H1 (cell line): ENCODE measurements at regions not wholly inside any gene's neighbourhood (a gene's known extent, or its start where the extent isn't known, plus 50 kb on each side); places are given as distances from the start of the nearest gene placed in this dataset.

Source experiments
- CTCF ChIA-PET: fragments of 300-600 bp; sonication (Branson Sonifier 250); formaldehyde crosslinking; loops from one replicate; lab custom pipeline; 2021; ENCODE audit not compliant: partially characterized antibody; lab: Charles Lee
- POLR2A ChIA-PET: fragments of 300-600 bp; sonication (Branson Sonifier 250); formaldehyde crosslinking; loops from one replicate; lab custom pipeline; 2021; ENCODE audit warnings: inconsistent platforms; ENCODE audit not compliant: partially characterized antibody; lab: Charles Lee
- DNase-seq, 2 experiments: peaks; one replicate each; pipeline versions ENCODE4 v3.0.0 to v3.0.0-alpha.2; 2010 to 2022; ENCODE audit warnings: low spot score in 2 of 2, low read depth in 1 of 2, mixed read lengths in 1 of 2
- FAIRE-seq: peaks from 2 replicates; lab custom pipeline; 2011; peaks lifted over from hg19 to GRCh38; lab: Jason Lieb, UNC
- H2AFZ ChIP-seq: 2 replicates; pipeline ENCODE4 v1.8.1; 2012; ENCODE audit warnings: low read length, inconsistent platforms
- H2AK5ac ChIP-seq: 2 replicates; pipeline ENCODE4 v1.6.1; 2013; ENCODE audit warnings: low read depth, low read length
- H2BK120ac ChIP-seq: replicated peaks from 2 replicates; pipeline ENCODE3; 2013; ENCODE audit warnings: low read depth, low read length, inconsistent platforms
- H2BK12ac ChIP-seq: 2 replicates; pipeline ENCODE4 v1.6.1; 2013; ENCODE audit warnings: low read depth, low read length
- H2BK15ac ChIP-seq: 2 replicates; pipeline ENCODE4 v1.6.1; 2013; ENCODE audit warnings: low read length
- H2BK20ac ChIP-seq: 2 replicates; pipeline ENCODE4 v1.6.1; 2013; ENCODE audit warnings: low read length
- H2BK5ac ChIP-seq: 2 replicates; pipeline ENCODE4 v1.6.1; 2013; ENCODE audit warnings: low read depth, low read length
- H3K14ac ChIP-seq: 2 replicates; pipeline ENCODE4 v1.6.1; 2013; ENCODE audit warnings: inconsistent platforms; ENCODE audit not compliant: insufficient read length
- H3K18ac ChIP-seq: 2 replicates; pipeline ENCODE4 v1.6.1; 2013; ENCODE audit warnings: low read length; ENCODE audit errors: extremely low read depth
- H3K23ac ChIP-seq: 2 replicates; pipeline ENCODE4 v1.6.1; 2013; ENCODE audit warnings: inconsistent platforms; ENCODE audit not compliant: insufficient read length
- H3K23me2 ChIP-seq: 2 replicates; pipeline ENCODE4 v1.6.1; 2013; ENCODE audit warnings: low read depth, low read length
- H3K27ac ChIP-seq: 2 replicates; pipeline ENCODE4 v1.6.1; 2011; ENCODE audit warnings: low read depth, low read length, inconsistent platforms
- H3K27me3 ChIP-seq, 4 experiments: replicated peaks in 1 of 4; 1 replicate in 1 of 4; 2 replicates in 3 of 4; pipeline versions ENCODE4 v1.6.1 to v1.8.1; 2011 to 2013; ENCODE audit warnings: low read length in 3 of 4, mild to moderate bottlenecking in 3 of 4, inconsistent platforms in 2 of 4, mixed read lengths in 2 of 4, moderate library complexity in 1 of 4; ENCODE audit not compliant: control insufficient read depth in 3 of 4, insufficient read depth in 3 of 4; ENCODE audit errors: extremely low read depth in 1 of 4
- H3K36me3 ChIP-seq, 4 experiments: 2 replicates each; pipeline versions ENCODE4 v1.6.1 to v1.8.1; 2011 to 2013; ENCODE audit warnings: mild to moderate bottlenecking in 4 of 4, low read length in 3 of 4, moderate library complexity in 2 of 4, control low read depth in 1 of 4, inconsistent platforms in 1 of 4; ENCODE audit not compliant: insufficient read depth in 4 of 4, control insufficient read depth in 2 of 4
- H3K4ac ChIP-seq: replicated peaks from 2 replicates; pipeline ENCODE3; 2013; ENCODE audit warnings: low read length, low read depth, mixed read lengths, inconsistent platforms; ENCODE audit not compliant: insufficient read length
- H3K4me1 ChIP-seq, 4 experiments: replicated peaks in 1 of 4; 1 replicate in 1 of 4; 2 replicates in 3 of 4; pipeline versions ENCODE4 v1.6.1 to v1.8.1; 2011 to 2013; ENCODE audit warnings: low read length in 3 of 4, inconsistent platforms in 2 of 4, mixed read lengths in 1 of 4; ENCODE audit not compliant: insufficient read depth in 4 of 4, control insufficient read depth in 3 of 4
- H3K4me2 ChIP-seq, 2 experiments: 2 replicates each; pipeline versions ENCODE4 v1.6.1 to v1.8.1; 2011 to 2013; ENCODE audit warnings: low read depth in 2 of 2, low read length in 2 of 2, control low read depth in 1 of 2, inconsistent platforms in 1 of 2, mild to moderate bottlenecking in 1 of 2; ENCODE audit not compliant: insufficient read depth in 1 of 2
- H3K4me3 ChIP-seq, 4 experiments: fragments of 200-600, 300-600 bp in 1 of 4; sonication (generic), shearing (Covaris generic), sonication (Bioruptor Twin) in 1 of 4; 2 replicates each; pipeline versions ENCODE4 v1.5.1 to v1.8.1; 2011 to 2016; ENCODE audit warnings: low read length in 4 of 4, low read depth in 3 of 4, control low read depth in 2 of 4, inconsistent platforms in 2 of 4, mild to moderate bottlenecking in 2 of 4, mixed read lengths in 1 of 4, moderate library complexity in 1 of 4; ENCODE audit not compliant: insufficient read depth in 2 of 4; ENCODE audit errors: extremely low read depth in 1 of 4
- H3K56ac ChIP-seq: replicated peaks from 2 replicates; pipeline ENCODE3; 2013; ENCODE audit warnings: low read depth, mild to moderate bottlenecking, mixed read lengths, low read length, inconsistent platforms; ENCODE audit not compliant: insufficient read length
- H3K79me1 ChIP-seq: 2 replicates; pipeline ENCODE4 v1.6.1; 2013; ENCODE audit warnings: low read depth, low read length, control low read depth
- H3K79me2 ChIP-seq, 2 experiments: 2 replicates each; pipeline versions ENCODE4 v1.6.1 to v1.8.1; 2012 to 2013; ENCODE audit warnings: low read length in 2 of 2, mild to moderate bottlenecking in 2 of 2, inconsistent platforms in 1 of 2; ENCODE audit not compliant: insufficient read depth in 2 of 2, control insufficient read depth in 1 of 2
- H3K9ac ChIP-seq, 4 experiments: replicated peaks in 1 of 4; 1 replicate in 1 of 4; 2 replicates in 3 of 4; pipeline versions ENCODE4 v1.6.1 to v1.8.1; 2011 to 2013; ENCODE audit warnings: low read depth in 3 of 4, low read length in 3 of 4, control low read depth in 2 of 4, mild to moderate bottlenecking in 2 of 4, moderate library complexity in 2 of 4, inconsistent platforms in 1 of 4; ENCODE audit errors: extremely low read depth in 1 of 4
- H3K9me3 ChIP-seq, 2 experiments: 2 replicates each; pipeline versions ENCODE4 v1.6.1 to v1.8.1; 2012 to 2013; ENCODE audit warnings: mild to moderate bottlenecking in 2 of 2, moderate library complexity in 2 of 2, control low read depth in 1 of 2, inconsistent platforms in 1 of 2, low read depth in 1 of 2, low read length in 1 of 2, mixed read lengths in 1 of 2; ENCODE audit not compliant: insufficient read depth in 2 of 2
- H4K20me1 ChIP-seq, 2 experiments: replicated peaks in 1 of 2; 2 replicates each; pipeline versions ENCODE3 to v1.8.1; 2011 to 2013; ENCODE audit warnings: inconsistent platforms in 2 of 2, low read length in 2 of 2, mild to moderate bottlenecking in 1 of 2; ENCODE audit not compliant: insufficient read depth in 2 of 2, control insufficient read depth in 1 of 2
- H4K5ac ChIP-seq: 2 replicates; pipeline ENCODE4 v1.6.1; 2013; ENCODE audit warnings: low read length, low read depth, mixed read lengths, inconsistent platforms; ENCODE audit not compliant: insufficient read length
- H4K8ac ChIP-seq: 2 replicates; pipeline ENCODE4 v1.8.0; 2013; ENCODE audit warnings: mild to moderate bottlenecking, moderate library complexity, low read length, inconsistent platforms; ENCODE audit not compliant: insufficient read depth; ENCODE audit errors: extremely low read depth
- H4K91ac ChIP-seq: replicated peaks from 2 replicates; pipeline ENCODE3; 2013; ENCODE audit warnings: low read length, mixed read lengths, inconsistent platforms; ENCODE audit not compliant: insufficient read length
- ATF2 ChIP-seq: IDR thresholded peaks from 2 replicates; pipeline ENCODE4 v1.6.1; 2012; ENCODE audit warnings: low read length, inconsistent platforms
- ATF3 ChIP-seq: IDR thresholded peaks from 2 replicates; pipeline ENCODE4 v1.6.1; 2011; ENCODE audit warnings: low read depth, mild to moderate bottlenecking, low read length; ENCODE audit not compliant: insufficient read depth
- BCL11A ChIP-seq, 2 experiments: IDR thresholded peaks; one replicate each; pipeline ENCODE4 v1.6.1; 2011; ENCODE audit warnings: low read depth in 2 of 2, low read length in 2 of 2, mild to moderate bottlenecking in 2 of 2
- CBX5 ChIP-seq: fragments of 300-800, 300-1000 bp; sonication (generic); IDR thresholded peaks from 2 replicates; pipeline ENCODE4 v1.7.1; 2016; ENCODE audit warnings: antibody characterized with exemption, low read length, low read depth
- CEBPB ChIP-seq: IDR thresholded peaks from 2 replicates; pipeline ENCODE4 v1.6.1; 2012; ENCODE audit warnings: low read depth, low read length
- CTBP2 ChIP-seq: IDR thresholded peaks from 2 replicates; pipeline ENCODE4 v1.7.0; 2011; ENCODE audit warnings: borderline replicate concordance, mild to moderate bottlenecking, moderate library complexity, mixed read lengths, low read length; ENCODE audit not compliant: insufficient read depth, insufficient read length
- GABPA ChIP-seq: IDR thresholded peaks from 2 replicates; pipeline ENCODE4 v1.6.1; 2011; ENCODE audit warnings: mild to moderate bottlenecking, low read length, moderate library complexity, borderline replicate concordance; ENCODE audit not compliant: insufficient read depth
- GTF2F1 ChIP-seq: IDR thresholded peaks from 2 replicates; pipeline ENCODE4 v1.6.1; 2012; ENCODE audit warnings: low read depth, low read length, improper control_type of control experiment, borderline replicate concordance
- MAX ChIP-seq: IDR thresholded peaks from 2 replicates; pipeline ENCODE4 v1.6.1; 2012; ENCODE audit warnings: inconsistent platforms
- PHF8 ChIP-seq: fragments of 200-600 bp; sonication (generic); conservative IDR thresholded peaks from 2 replicates; pipeline ENCODE4 v1.7.1; 2012; ENCODE audit warnings: low read depth, mild to moderate bottlenecking, inconsistent platforms, low read length, moderate library complexity
- SIN3A ChIP-seq, 2 experiments: IDR thresholded peaks in 1 of 2; conservative IDR thresholded peaks in 1 of 2; 2 replicates each; pipeline ENCODE4 v1.6.1; 2011 to 2012; ENCODE audit warnings: low read length in 2 of 2, improper control_type of control experiment in 1 of 2, low read depth in 1 of 2, mild to moderate bottlenecking in 1 of 2
- TEAD4 ChIP-seq: IDR thresholded peaks from 2 replicates; pipeline ENCODE4 v1.6.1; 2012; ENCODE audit warnings: low read depth, low read length, inconsistent platforms, mixed read lengths
- WGBS, 2 experiments: shearing (Covaris generic) in 1 of 2; methylation state at CpG; one replicate each; pipeline versions ENCODE4 v1.1.6 to v1.1.7; 2013 to 2015; ENCODE audit warnings: low lambda C conversion rate in 2 of 2, mixed read lengths in 2 of 2, inconsistent platforms in 1 of 2, low coverage in 1 of 2, missing lambda C conversion rate in 1 of 2; ENCODE audit not compliant: insufficient replicate concordance in 2 of 2, insufficient coverage in 1 of 2, insufficient read length in 1 of 2; ENCODE audit errors: extremely low coverage in 1 of 2, missing lambda C conversion rate in 1 of 2; 5-methylcytosine and 5-hydroxymethylcytosine counted together

GRCh38 chr14:98489115-98489514, 782.9 kb downstream of the BCL11B start:
- Histone ChIP-seq H4K91ac (no peak overlapping the region), H3K18ac (no peak overlapping the region), H3K14ac (no peak overlapping the region), H3K79me1 (no peaks in the 10 kb centered on the region), H2BK12ac (no peak overlapping the region), H3K9ac (no peak overlapping the region), H3K9me3 (peaks cover 0 to 4% of the 10 kb centered on the region in 2 experiments; a peak in 1 of 4 replicates), H2BK20ac (no peak overlapping the region), H4K8ac (no peak overlapping the region), H2BK15ac (no peak overlapping the region), H3K4me2 (no peak overlapping the region), H2AK5ac (no peak overlapping the region), H2BK120ac (no peak overlapping the region), H3K4me1 (no peaks in the 10 kb centered on the region), H3K23ac (no peak overlapping the region), H3K56ac (no peak overlapping the region), H3K27ac (no peak overlapping the region), H3K4me3 (no peak overlapping the region), H3K36me3 (no peaks in the 10 kb centered on the region), H2BK5ac (no peak overlapping the region), H4K5ac (no peak overlapping the region), H2AFZ (no peak overlapping the region), H3K23me2 (no peaks in the 10 kb centered on the region), H4K20me1 (no peaks in the 10 kb centered on the region), H3K79me2 (no peaks in the 10 kb centered on the region), H3K27me3 (no peaks in the 10 kb centered on the region), H3K4ac (no peak overlapping the region)
- POLR2A ChIA-PET, result no interaction called here
- WGBS, 2 experiments, result 94% methylated on average over 4 of the region's 4 CpGs; no CpG with 5 or more reads in 1 of the 2 experiments
- DNase-seq (no peak), FAIRE-seq (no peak)
- CTCF ChIA-PET, result no interaction called here
- TF ChIP-seq PHF8 (no peak), CTBP2 (no peak), CBX5 (no peak), GTF2F1 (no peak), ATF3 (no peak), CEBPB (no peak), ATF2 (no peak), SIN3A (conservative IDR thresholded peaks at IDR 0.05 in 1 of 2, IDR thresholded peaks at IDR 0.05 in 1 of 2; ENCODE audit: low read depth in 1 of 2, low read length in 2 of 2) (no peak), BCL11A (IDR thresholded peaks at IDR 0.05; ENCODE audit: low read depth in 2 of 2, low read length in 2 of 2) (no peak), TEAD4 (no peak), MAX (no peak), GABPA (no peak)
